ENCODE measurements at regions not wholly inside any gene's neighbourhood (a gene's known extent, or its start where the extent isn't known, plus 50 kb on each side); places are given as distances from the start of the nearest gene placed in this dataset.

DNA sequence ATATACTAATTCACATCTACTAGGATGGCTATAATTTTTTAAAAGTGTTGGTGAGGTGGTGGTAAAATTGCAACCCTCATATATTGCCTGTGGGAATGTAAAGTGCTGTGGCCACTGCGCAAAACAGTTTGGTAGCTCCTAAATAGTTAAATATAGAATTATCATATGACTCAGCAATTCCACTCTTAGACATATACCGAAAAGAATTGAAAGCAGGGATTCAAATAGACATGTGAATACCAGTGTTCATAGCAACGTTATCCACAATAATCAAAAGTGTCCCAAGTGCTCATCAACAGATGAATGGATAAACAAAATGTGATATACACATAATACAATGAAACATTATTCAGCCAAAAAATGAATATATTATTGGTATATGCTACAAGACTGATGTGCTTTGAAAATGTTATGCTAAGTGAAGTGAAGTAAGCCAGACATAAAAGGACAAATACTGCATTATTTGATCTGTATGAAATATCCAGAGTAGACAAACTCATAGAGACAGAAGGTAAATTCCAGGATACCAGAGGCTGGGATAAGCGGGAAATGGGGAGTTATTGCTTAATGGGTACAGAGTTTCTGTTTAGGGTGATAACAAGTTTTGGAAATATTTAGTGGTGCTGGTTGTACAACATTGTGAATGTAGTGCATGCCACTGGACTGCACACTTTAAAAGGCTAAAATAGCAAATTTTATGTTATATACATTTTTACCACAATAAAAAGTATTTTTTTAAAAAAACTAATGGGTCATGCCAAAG, 342.5 kb downstream of the SEC16B start:
- 100% methylated on average over 1 of the region's 4 CpGs; no CpG with 5 or more reads in 1 of the 2 experiments for WGBS, 2 experiments (ENCODE audit: extremely low coverage in 2 of 2, insufficient read length in 1 of 2)
- ChIA-PET POLR2A (ENCODE audit: unreplicated experiment) (no interaction called here), CTCF (no interaction called here)

More for the DNA sequence above, 342.5 kb downstream of the SEC16B start:
- in situ Hi-C loops (cut with MboI; ENCODE audit: low sequenced_read_pairs) = no loop called here
- H3K36me3 ChIP-seq (ENCODE audit: control insufficient read depth, insufficient read depth, low read length) = no peaks in the 10 kb centered on the region
- no peak overlapping the region for H4K91ac ChIP-seq (ENCODE audit: insufficient read depth, low read depth, low read length)
- H2AK5ac ChIP-seq (ENCODE audit: low read depth, low read length) = no peak overlapping the region
- H3K4me3 ChIP-seq (ENCODE audit: insufficient read depth, low read depth, low read length) = no peak overlapping the region
- no peak overlapping the region for H3K14ac ChIP-seq (replicated peaks; ENCODE audit: low read depth, low read length)
- H3K4ac ChIP-seq (ENCODE audit: low read depth, low read length) = no peak overlapping the region
- BruUV-seq (replicated peaks) = no TSS peak
- H3K4me1 ChIP-seq (ENCODE audit: control insufficient read depth, insufficient read depth, low read length) = no peaks in the 10 kb centered on the region
- no peak overlapping the region for H3K56ac ChIP-seq (ENCODE audit: extremely low read depth, insufficient read depth, low read length)
- no peaks in the 10 kb centered on the region for H3K79me1 ChIP-seq (ENCODE audit: low read depth in 1 of 2, low read length in 2 of 2)
- no peaks in the 10 kb centered on the region for H3K9me1 ChIP-seq (ENCODE audit: insufficient read depth, low read length)
- no peak overlapping the region for H3K18ac ChIP-seq (ENCODE audit: low read depth, low read length)
- no peak overlapping the region for H2BK5ac ChIP-seq (ENCODE audit: low read depth, low read length, poor library complexity, severe bottlenecking)
- no peak overlapping the region for H4K8ac ChIP-seq (ENCODE audit: low read depth in 2 of 2, low read length in 2 of 2)
- intact Hi-C loops (cut with micrococcal nuclease) = no loop called here
- H2BK120ac ChIP-seq (ENCODE audit: low read depth, low read length) = no peak overlapping the region
- H3K9me3 ChIP-seq (ENCODE audit: control insufficient read depth, insufficient read depth, low read length) = no peaks in the 10 kb centered on the region
- no peak overlapping the region for H2AK9ac ChIP-seq (replicated peaks; ENCODE audit: low read depth, low read length, poor library complexity)
- H4K20me1 ChIP-seq (ENCODE audit: insufficient read depth, low read length) = no peaks in the 10 kb centered on the region
- H3K27me3 ChIP-seq (ENCODE audit: control insufficient read depth, insufficient read depth, low read length) = no peaks in the 10 kb centered on the region
- TF ChIP-seq CHD1 (IDR thresholded peaks at IDR 0.05; ENCODE audit: low read depth, low read length) (no peak), NFE2L2 (IDR thresholded peaks at IDR 0.05; ENCODE audit: low read depth, low read length) (peak; percentile 53; the same call in 1 of the 2 replicates), RCOR1 (IDR thresholded peaks at IDR 0.05; ENCODE audit: insufficient replicate concordance, low read length) (no peak), MAFK (IDR thresholded peaks at IDR 0.05; ENCODE audit: low read depth, low read length) (peak; percentile 42; the same call in 1 of the 2 replicates)
- H3K27ac ChIP-seq (ENCODE audit: insufficient read depth, low read length) = no peak overlapping the region
- dilution Hi-C loops (cut with HindIII; ENCODE audit: low sequenced_read_pairs, unreplicated experiment) = no loop called here
- H3K9ac ChIP-seq (ENCODE audit: low read depth, low read length) = no peak overlapping the region
- no peak overlapping the region for H2BK15ac ChIP-seq (ENCODE audit: low read depth, low read length)
- no peak overlapping the region for H2AFZ ChIP-seq (replicated peaks; ENCODE audit: low read length, poor library complexity)
- H3K23ac ChIP-seq (ENCODE audit: low read depth, low read length) = no peak overlapping the region
- no peak overlapping the region for H2BK20ac ChIP-seq (ENCODE audit: low read depth, low read length)
- no peak overlapping the region for H3K4me2 ChIP-seq (ENCODE audit: low read depth, low read length)
- DNase-seq (no peak), ATAC-seq (ENCODE audit: low read depth) (no peak)
- no peak overlapping the region for H4K5ac ChIP-seq (ENCODE audit: low read depth, low read length)
